RWPE1 (cell line): ENCODE measurements at regions not wholly inside any gene's neighbourhood (a gene's known extent, or its start where the extent isn't known, plus 50 kb on each side); places are given as distances from the start of the nearest gene placed in this dataset.

Experiments used
- CTCF ChIA-PET: fragments of 350-600 bp; sonication (Branson Sonifier 250); formaldehyde crosslinking; extraction: SDS; loops from one replicate; lab custom pipeline; 2021; lab: Yijun Ruan, JAX
- POLR2A ChIA-PET: fragments of 400-600 bp; formaldehyde crosslinking; extraction: SDS; loops from one replicate; lab custom pipeline; 2020; ENCODE audit warnings: antibody characterized with exemption; ENCODE audit not compliant: low non-redundant PET; lab: Yijun Ruan, JAX
- DNase-seq: peaks from one replicate; pipeline ENCODE4 v3.0.0; 2012; ENCODE audit warnings: low spot score
- H3K27ac ChIP-seq: fragments of 450-650 bp; 2 replicates; pipeline ENCODE4 v1.5.1; 2017
- TF ChIP-seq, protein P1 (sequence below): fragments of 450-650 bp; conservative IDR thresholded peaks from 2 replicates; pipeline ENCODE4 v1.5.1; 2017; ENCODE audit warnings: low read depth, mild to moderate bottlenecking

DNA sequence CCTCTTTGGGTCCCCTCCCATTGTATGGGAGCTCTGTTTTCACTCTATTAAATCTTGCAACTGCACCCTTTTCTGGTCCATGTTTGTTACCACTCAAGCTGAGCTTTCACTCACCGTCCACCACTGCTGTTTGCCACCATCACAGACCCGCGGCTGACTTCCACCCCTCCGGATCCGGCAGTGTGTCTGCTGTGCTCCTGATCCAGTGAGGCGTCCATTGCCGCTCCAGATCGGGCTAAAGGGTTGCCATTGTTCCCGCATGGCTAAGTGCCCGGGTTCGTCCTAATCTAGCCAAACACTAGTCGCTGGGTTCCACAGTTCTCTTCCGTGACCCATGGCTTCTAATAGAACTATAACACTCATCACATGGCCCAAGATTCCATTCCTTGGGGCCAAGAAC lies 157.2 kb downstream of the SEC16B start:
- H3K27ac ChIP-seq: no peak overlapping the region
- POLR2A ChIA-PET: no interaction called here
- DNase-seq: no peak
- CTCF ChIA-PET: no interaction called here
- TF ChIP-seq, protein P1, sequence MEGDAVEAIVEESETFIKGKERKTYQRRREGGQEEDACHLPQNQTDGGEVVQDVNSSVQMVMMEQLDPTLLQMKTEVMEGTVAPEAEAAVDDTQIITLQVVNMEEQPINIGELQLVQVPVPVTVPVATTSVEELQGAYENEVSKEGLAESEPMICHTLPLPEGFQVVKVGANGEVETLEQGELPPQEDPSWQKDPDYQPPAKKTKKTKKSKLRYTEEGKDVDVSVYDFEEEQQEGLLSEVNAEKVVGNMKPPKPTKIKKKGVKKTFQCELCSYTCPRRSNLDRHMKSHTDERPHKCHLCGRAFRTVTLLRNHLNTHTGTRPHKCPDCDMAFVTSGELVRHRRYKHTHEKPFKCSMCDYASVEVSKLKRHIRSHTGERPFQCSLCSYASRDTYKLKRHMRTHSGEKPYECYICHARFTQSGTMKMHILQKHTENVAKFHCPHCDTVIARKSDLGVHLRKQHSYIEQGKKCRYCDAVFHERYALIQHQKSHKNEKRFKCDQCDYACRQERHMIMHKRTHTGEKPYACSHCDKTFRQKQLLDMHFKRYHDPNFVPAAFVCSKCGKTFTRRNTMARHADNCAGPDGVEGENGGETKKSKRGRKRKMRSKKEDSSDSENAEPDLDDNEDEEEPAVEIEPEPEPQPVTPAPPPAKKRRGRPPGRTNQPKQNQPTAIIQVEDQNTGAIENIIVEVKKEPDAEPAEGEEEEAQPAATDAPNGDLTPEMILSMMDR: no peak

DNA sequence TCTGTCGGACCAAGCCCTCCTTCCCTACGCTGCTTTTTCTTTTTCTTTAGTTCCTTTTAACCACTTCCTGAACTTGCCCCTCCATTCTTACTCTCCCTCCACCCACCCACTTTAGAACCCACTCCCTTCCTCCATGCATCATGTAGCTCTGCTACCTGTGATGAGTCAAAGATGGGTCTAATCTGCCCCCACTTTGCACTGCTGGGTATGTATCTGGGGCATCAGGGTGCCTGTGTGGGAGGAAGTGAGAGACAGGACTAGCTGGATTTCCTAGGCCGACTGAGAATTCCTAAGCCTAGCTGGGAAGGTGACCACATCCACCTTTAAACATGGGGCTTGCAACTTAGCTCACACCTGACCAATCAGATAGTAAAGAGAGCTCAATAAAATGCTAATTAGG lies 157.7 kb downstream of the SEC16B start:
- DNase-seq: no peak
- H3K27ac ChIP-seq: no peak overlapping the region
- POLR2A ChIA-PET: no interaction called here
- TF ChIP-seq, protein P1: no peak
- CTCF ChIA-PET: interaction anchor here (0.6 kb wide), 1 partner anchor 13 kb away, joined by 3 read pairs; no protein-coding TSS in a partner anchor

- ChIA-PET CTCF (no interaction called here), POLR2A (no interaction called here)
- TF ChIP-seq, protein P1: no peak
- no peak overlapping the region for H3K27ac ChIP-seq
- no peak for DNase-seq
Measured at GRCh38 chr1:177811429-177811828, 158.4 kb downstream of the SEC16B start.

- CTCF ChIA-PET: interaction anchor here (0.5 kb wide), 1 partner anchor 742 kb away, joined by 4 read pairs; no protein-coding TSS in a partner anchor
- POLR2A ChIA-PET: no interaction called here
Measured at GRCh38 chr1:177809819-177810218, 160.0 kb downstream of the SEC16B start.

GRCh38 chr1:177802304-177802703 lies 167.6 kb downstream of the SEC16B start:
- no peak for DNase-seq
- CTCF ChIA-PET: no interaction called here
- POLR2A ChIA-PET: no interaction called here

More at GRCh38 chr1:177809819-177810218, 160.0 kb downstream of the SEC16B start:
- no peak overlapping the region for H3K27ac ChIP-seq
- DNase-seq: no peak
- TF ChIP-seq, protein P1: no peak

DNA sequence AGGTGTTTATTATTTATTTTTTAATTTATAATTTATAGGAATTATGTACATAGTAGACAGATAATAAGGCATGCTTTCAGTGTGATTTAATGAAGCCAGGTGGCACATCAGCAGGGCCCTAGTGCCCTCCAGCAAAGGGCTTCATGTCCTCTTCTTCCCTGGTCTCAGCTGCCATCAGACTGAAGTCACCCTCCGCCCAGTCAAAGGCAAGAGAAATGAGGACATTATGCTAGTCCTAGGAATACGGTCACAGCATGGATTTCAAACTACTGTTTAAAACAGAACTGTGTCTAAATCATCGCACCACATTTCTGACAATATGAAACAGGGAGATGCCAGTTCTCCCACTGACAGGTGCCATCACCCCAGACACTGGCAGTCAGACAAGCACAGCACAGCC lies 168.1 kb downstream of the SEC16B start:
- no peak for DNase-seq
- H3K27ac ChIP-seq: no peak overlapping the region
- TF ChIP-seq, protein P1: no peak
- CTCF ChIA-PET: no interaction called here
- POLR2A ChIA-PET: no interaction called here

More at GRCh38 chr1:177802304-177802703, 167.6 kb downstream of the SEC16B start:
- TF ChIP-seq, protein P1: no peak
- no peak overlapping the region for H3K27ac ChIP-seq
